ENCODE measurements at regions not wholly inside any gene's neighbourhood (a gene's known extent, or its start where the extent isn't known, plus 50 kb on each side); places are given as distances from the start of the nearest gene placed in this dataset.

GRCh38 chr3:25293736-25294135 lies 134.3 kb upstream of the RARB start:
- DNase-seq (ENCODE audit: low read depth): no peak
- TF ChIP-seq CTCF (IDR thresholded peaks at IDR 0.05; ENCODE audit: low read depth, low read length, missing control alignments): no peak
- H3K4me3 ChIP-seq (ENCODE audit: low read depth, low read length): no peak overlapping the region

- no peak overlapping the region for H3K4me3 ChIP-seq (ENCODE audit: low read depth, low read length)
- DNase-seq (ENCODE audit: low read depth): no peak
- no peak for TF ChIP-seq CTCF (IDR thresholded peaks at IDR 0.05; ENCODE audit: low read depth, low read length, missing control alignments)
Measured at GRCh38 chr3:25294169-25294805, 133.8 kb upstream of the RARB start.

GRCh38 chr3:25297667-25298585 lies 130.1 kb upstream of the RARB start:
- no peak for TF ChIP-seq CTCF (IDR thresholded peaks at IDR 0.05; ENCODE audit: low read depth, low read length, missing control alignments)
- H3K4me3 ChIP-seq (ENCODE audit: low read depth, low read length): no peak overlapping the region
- no peak for DNase-seq (ENCODE audit: low read depth)

GRCh38 chr3:25300141-25300540 lies 127.9 kb upstream of the RARB start:
- no peak for TF ChIP-seq CTCF (IDR thresholded peaks at IDR 0.05; ENCODE audit: low read depth, low read length, missing control alignments)
- DNase-seq (ENCODE audit: low read depth): no peak
- H3K4me3 ChIP-seq (ENCODE audit: low read depth, low read length): no peak overlapping the region

GRCh38 chr3:25304916-25305315 lies 123.1 kb upstream of the RARB start:
- TF ChIP-seq CTCF (IDR thresholded peaks at IDR 0.05; ENCODE audit: low read depth, low read length, missing control alignments): no peak
- DNase-seq (ENCODE audit: low read depth): no peak
- H3K4me3 ChIP-seq (ENCODE audit: low read depth, low read length): no peak overlapping the region

GRCh38 chr3:25306066-25306465 lies 122.0 kb upstream of the RARB start:
- no peak overlapping the region for H3K4me3 ChIP-seq (ENCODE audit: low read depth, low read length)
- DNase-seq (ENCODE audit: low read depth): no peak

More at GRCh38 chr3:25306066-25306465, 122.0 kb upstream of the RARB start:
- no peak for TF ChIP-seq CTCF (IDR thresholded peaks at IDR 0.05; ENCODE audit: low read depth, low read length, missing control alignments)

Data from GM12864 (cell line).